HL-60 (cell line): ENCODE measurements at regions not wholly inside any gene's neighbourhood (a gene's known extent, or its start where the extent isn't known, plus 50 kb on each side); places are given as distances from the start of the nearest gene placed in this dataset.

Experiments used
- DNase-seq, 2 experiments: peaks; one replicate each; pipeline ENCODE4 v3.0.0-alpha.2; 2010 to 2020; ENCODE audit warnings: low read depth in 1 of 2, low spot score in 1 of 2
- H3K27ac ChIP-seq: fragments of 250-450 bp; sonication (Bioruptor Pico); replicated peaks from 2 replicates; pipeline ENCODE4 v1.5.1; 2020; ENCODE audit warnings: mild to moderate bottlenecking, moderate library complexity
- H3K27me3 ChIP-seq: fragments of 250-450 bp; sonication (Bioruptor Pico); 2 replicates; pipeline ENCODE4 v1.5.1; 2021; ENCODE audit warnings: mild to moderate bottlenecking, moderate library complexity; ENCODE audit not compliant: insufficient read depth, poor library complexity, severe bottlenecking
- H3K4me3 ChIP-seq: replicated peaks from 2 replicates; pipeline ENCODE4 v1.5.1; 2011; ENCODE audit warnings: mild to moderate bottlenecking, control low read depth, low read length; ENCODE audit not compliant: insufficient read depth
- CTCF ChIP-seq: IDR thresholded peaks from one replicate; pipeline ENCODE4 v1.5.1; 2011; ENCODE audit warnings: low read length, control low read depth, inconsistent platforms; ENCODE audit not compliant: insufficient read depth
- GABPA ChIP-seq: IDR thresholded peaks from 2 replicates; pipeline ENCODE4 v1.6.1; 2012; ENCODE audit warnings: low read depth
- POLR2AphosphoS5 ChIP-seq: IDR thresholded peaks from 2 replicates; pipeline ENCODE4 v1.6.1; 2012; ENCODE audit warnings: low read depth
- REST ChIP-seq: IDR thresholded peaks from 2 replicates; pipeline ENCODE4 v1.6.1; 2012; ENCODE audit warnings: low read depth; ENCODE audit not compliant: insufficient replicate concordance
- SPI1 ChIP-seq: IDR thresholded peaks from 2 replicates; pipeline ENCODE4 v1.6.1; 2012; ENCODE audit warnings: low read depth, mild to moderate bottlenecking, borderline replicate concordance

- no peak for DNase-seq
- no peak for TF ChIP-seq SPI1
- TF ChIP-seq POLR2AphosphoS5 = no peak
- TF ChIP-seq GABPA = no peak
- TF ChIP-seq CTCF = no peak
- H3K27ac ChIP-seq = no peak overlapping the region
- no peak overlapping the region for H3K4me3 ChIP-seq
- H3K27me3 ChIP-seq = no peaks in the 10 kb centered on the region
Measured at GRCh38 chr4:165626316-165626715, 246.7 kb upstream of the TLL1 start.

- H3K4me3 ChIP-seq = no peak overlapping the region
- no peak for TF ChIP-seq CTCF
- TF ChIP-seq POLR2AphosphoS5 = no peak
- no peak for TF ChIP-seq GABPA
- no peak for TF ChIP-seq REST
- TF ChIP-seq SPI1 = no peak
- DNase-seq = no peak
- H3K27ac ChIP-seq = no peak overlapping the region
- no peaks in the 10 kb centered on the region for H3K27me3 ChIP-seq
Measured at GRCh38 chr4:165627128-165627527, 245.9 kb upstream of the TLL1 start.

GRCh38 chr4:165627548-165627947, 245.5 kb upstream of the TLL1 start:
- H3K4me3 ChIP-seq = no peak overlapping the region
- H3K27me3 ChIP-seq = no peaks in the 10 kb centered on the region
- no peak for TF ChIP-seq REST
- TF ChIP-seq CTCF = no peak
- TF ChIP-seq SPI1 = no peak
- no peak for TF ChIP-seq POLR2AphosphoS5
- H3K27ac ChIP-seq = no peak overlapping the region
- DNase-seq = no peak

GRCh38 chr4:165628572-165628971, 244.5 kb upstream of the TLL1 start:
- no peak for TF ChIP-seq GABPA
- TF ChIP-seq CTCF = no peak
- no peak for TF ChIP-seq POLR2AphosphoS5
- TF ChIP-seq SPI1 = no peak
- TF ChIP-seq REST = no peak
- DNase-seq = no peak
- no peak overlapping the region for H3K27ac ChIP-seq

More at GRCh38 chr4:165628572-165628971, 244.5 kb upstream of the TLL1 start:
- Histone ChIP-seq H3K4me3 (no peak overlapping the region), H3K27me3 (no peaks in the 10 kb centered on the region)
